Naive B cell (primary cell): ENCODE measurements at regions not wholly inside any gene's neighbourhood (a gene's known extent, or its start where the extent isn't known, plus 50 kb on each side); places are given as distances from the start of the nearest gene placed in this dataset.
A peak's percentile ranks its signal among the peaks of the same experiment; 100 is the strongest.
"Not testable (repeated sequence)": the region's sequence is repeated elsewhere in the genome, so short reads cannot be mapped to it uniquely, and the experiment has no call there.

Experiments
- ATAC-seq, 2 donors: fragments of 150-1000 bp; cut with Tn5 transposase; 2 replicates each; pipeline ENCODE4 v1.10.0; 2021; ENCODE audit warnings: low read depth in 2 of 2, mild to moderate bottlenecking in 2 of 2, moderate library complexity in 2 of 2
- DNase-seq: peaks from one replicate; pipeline ENCODE4 v3.0.0; 2022
- H3K27ac Mint-ChIP-seq, 6 donors: one replicate each; pipeline ENCODE4 v1.8.0; 2020 to 2022; ENCODE audit warnings: mild to moderate bottlenecking in 6 of 6, mixed read lengths in 6 of 6, moderate library complexity in 5 of 6, inconsistent platforms in 2 of 6
- H3K27me3 Mint-ChIP-seq, 3 donors: one replicate each; pipeline ENCODE4 v1.8.0; 2021 to 2022; ENCODE audit warnings: mixed read lengths in 3 of 3, mild to moderate bottlenecking in 1 of 3
- H3K36me3 Mint-ChIP-seq, 2 donors: one replicate each; pipeline ENCODE4 v1.8.0; 2020 to 2022; ENCODE audit warnings: mixed read lengths in 2 of 2, inconsistent platforms in 1 of 2, mild to moderate bottlenecking in 1 of 2
- H3K4me1 Mint-ChIP-seq, 3 donors: one replicate each; pipeline ENCODE4 v1.8.0; 2020 to 2022; ENCODE audit warnings: mixed read lengths in 3 of 3, inconsistent platforms in 1 of 3, mild to moderate bottlenecking in 1 of 3, moderate library complexity in 1 of 3
- H3K4me3 Mint-ChIP-seq, 8 donors: one replicate each; pipeline ENCODE4 v1.8.0; 2020 to 2022; ENCODE audit warnings: mild to moderate bottlenecking in 8 of 8, mixed read lengths in 8 of 8, moderate library complexity in 8 of 8, inconsistent platforms in 2 of 8
- H3K9me3 Mint-ChIP-seq, 7 donors: one replicate each; pipeline ENCODE4 v1.8.0; 2020 to 2022; ENCODE audit warnings: mixed read lengths in 7 of 7, mild to moderate bottlenecking in 5 of 7, inconsistent platforms in 2 of 7, moderate library complexity in 1 of 7

DNA sequence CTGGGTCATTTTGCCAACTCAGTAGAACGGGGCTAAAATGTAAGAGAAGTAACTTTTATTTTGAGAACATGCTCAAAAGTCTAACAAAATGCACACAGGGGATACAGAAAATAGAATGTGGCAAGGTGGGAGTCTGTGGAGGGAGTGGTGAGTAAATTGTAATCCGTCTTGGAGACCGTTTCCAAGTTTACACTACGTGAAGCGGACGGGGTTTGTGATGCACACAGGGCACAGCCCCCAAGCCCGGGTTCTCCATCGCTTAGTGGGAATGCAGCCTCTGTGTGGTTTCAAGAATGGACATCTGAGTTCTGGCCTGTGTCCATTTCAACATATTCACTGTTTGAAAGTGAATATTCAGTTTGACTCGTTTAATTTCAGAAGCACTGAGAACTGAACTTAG is 65.0 kb upstream of the TMEM18 start:
- ATAC-seq: no peak
- H3K4me1 Mint-ChIP-seq: peaks cover 6 to 16% (median 12%) of the 10 kb centered on the region in 3 donors
- peaks cover 0 to 8% of the 10 kb centered on the region in 2 donors for H3K36me3 Mint-ChIP-seq
- peak overlapping the region in 2 of 8 donors; percentile 46 to 48 for H3K4me3 Mint-ChIP-seq
- peaks cover 3 to 13% (median 6%) of the 10 kb centered on the region in 7 donors for H3K9me3 Mint-ChIP-seq
- DNase-seq: no peak
- no peak overlapping the region for H3K27ac Mint-ChIP-seq
- peaks cover 15 to 66% (median 50%) of the 10 kb centered on the region in 3 donors for H3K27me3 Mint-ChIP-seq

DNA sequence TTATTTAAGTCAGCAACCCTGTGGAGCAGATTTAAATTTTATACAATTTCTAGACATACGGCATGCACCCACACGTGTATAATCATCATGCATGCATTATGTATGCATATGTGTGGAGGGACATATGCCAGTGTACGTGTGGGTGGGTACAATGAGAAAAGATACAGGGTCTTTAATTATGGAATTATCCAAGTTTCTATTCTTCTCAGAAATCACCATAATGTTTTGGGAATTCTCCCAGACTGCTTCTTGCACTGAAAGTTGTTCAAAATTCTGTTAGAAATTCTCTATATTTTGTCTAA is 63.9 kb upstream of the TMEM18 start:
- peaks cover 3 to 13% (median 6%) of the 10 kb centered on the region in 7 donors for H3K9me3 Mint-ChIP-seq
- no peak for DNase-seq
- H3K36me3 Mint-ChIP-seq: peaks cover 0 to 8% of the 10 kb centered on the region in 2 donors
- peaks cover 6 to 16% (median 12%) of the 10 kb centered on the region in 3 donors for H3K4me1 Mint-ChIP-seq
- peak overlapping the region in 3 of 8 donors; percentile 76 to 82 (median 81) for H3K4me3 Mint-ChIP-seq
- no peak overlapping the region for H3K27ac Mint-ChIP-seq
- no peak for ATAC-seq
- H3K27me3 Mint-ChIP-seq: peaks cover 20 to 66% (median 42%) of the 10 kb centered on the region in 3 donors

DNA sequence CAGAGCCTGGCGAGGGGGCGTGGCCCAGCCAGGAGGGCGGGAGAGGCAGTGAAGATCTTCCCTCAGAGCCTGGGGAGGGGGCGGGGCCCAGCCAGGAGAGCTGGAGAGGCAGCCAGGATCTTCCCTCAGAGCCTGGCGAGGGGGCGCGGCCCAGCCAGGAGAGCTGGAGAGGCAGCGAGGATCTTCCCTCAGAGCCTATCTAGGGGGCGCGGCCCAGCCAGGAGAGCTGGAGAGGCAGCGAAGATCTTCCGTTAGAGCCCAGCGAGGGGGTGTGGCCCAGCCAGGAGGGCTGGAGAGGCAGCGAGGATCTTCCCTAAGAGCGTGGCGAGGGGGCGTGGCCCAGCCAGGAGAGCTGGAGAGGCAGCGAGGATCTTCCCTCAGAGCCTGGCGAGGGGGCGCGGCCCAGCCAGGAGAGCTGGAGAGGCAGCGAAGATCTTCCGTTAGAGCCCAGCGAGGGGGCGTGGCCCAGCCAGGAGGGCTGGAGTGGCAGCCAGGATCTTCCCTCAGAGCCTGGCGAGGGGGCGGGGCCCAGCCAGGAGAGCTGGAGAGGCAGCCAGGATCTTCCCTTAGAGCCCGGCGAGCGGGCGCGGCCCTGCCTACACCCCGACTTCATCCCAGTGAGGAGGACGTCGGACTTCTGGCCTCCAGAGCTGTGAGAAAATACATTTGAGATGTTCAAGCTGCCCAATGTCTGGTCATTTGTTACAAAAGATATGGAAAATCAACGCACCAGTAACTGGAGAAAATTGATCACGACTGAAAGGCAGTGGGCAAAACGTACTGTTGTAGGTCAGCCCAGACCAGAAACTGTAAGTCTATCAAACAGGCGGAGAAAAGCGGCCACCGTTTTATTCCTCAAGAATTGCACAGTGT is 63.4 kb upstream of the TMEM18 start:
- Mint-ChIP-seq H3K4me3 (peak overlapping the region; percentile 76 to 88 (median 82)), H3K27ac (peak overlapping the region in 2 of 6 donors; percentile 7 to 18), H3K27me3 (peaks cover 22 to 67% (median 45%) of the 10 kb centered on the region in 3 donors), H3K9me3 (peaks cover 2 to 10% (median 5%) of the 10 kb centered on the region in 7 donors), H3K4me1 (peaks cover 6 to 16% (median 12%) of the 10 kb centered on the region in 3 donors)
- not testable (repeated sequence) for ATAC-seq, H3K36me3 Mint-ChIP-seq, DNase-seq

DNA sequence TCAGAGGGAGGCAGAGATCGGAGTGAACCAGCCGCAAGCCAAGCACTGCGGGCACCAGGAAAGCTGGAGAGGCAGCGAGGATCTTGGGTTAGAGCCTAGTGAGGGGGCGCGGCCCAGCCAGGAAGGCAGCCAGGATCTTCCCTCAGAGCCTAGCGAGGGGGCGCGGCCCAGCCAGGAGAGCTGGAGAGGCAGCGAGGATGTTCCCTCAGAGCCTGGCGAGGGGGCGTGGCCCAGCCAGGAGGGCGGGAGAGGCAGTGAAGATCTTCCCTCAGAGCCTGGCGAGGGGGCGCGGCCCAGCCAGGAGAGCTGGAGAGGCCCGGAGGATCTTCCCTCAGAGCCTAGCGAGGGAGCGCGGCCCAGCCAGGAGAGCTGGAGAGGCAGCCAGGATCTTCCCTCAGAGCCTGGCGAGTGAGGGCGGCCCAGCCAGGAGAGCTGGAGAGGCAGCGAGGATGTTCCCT is 62.7 kb upstream of the TMEM18 start:
- Mint-ChIP-seq H3K27me3 (peaks cover 20 to 68% (median 47%) of the 10 kb centered on the region in 3 donors), H3K4me3 (peak overlapping the region; percentile 76 to 88 (median 82)), H3K27ac (peak overlapping the region in 1 of 6 donors; percentile 92), H3K4me1 (peaks cover 6 to 16% (median 12%) of the 10 kb centered on the region in 3 donors)
- H3K9me3 Mint-ChIP-seq, DNase-seq, H3K36me3 Mint-ChIP-seq, ATAC-seq: not testable (repeated sequence)

DNA sequence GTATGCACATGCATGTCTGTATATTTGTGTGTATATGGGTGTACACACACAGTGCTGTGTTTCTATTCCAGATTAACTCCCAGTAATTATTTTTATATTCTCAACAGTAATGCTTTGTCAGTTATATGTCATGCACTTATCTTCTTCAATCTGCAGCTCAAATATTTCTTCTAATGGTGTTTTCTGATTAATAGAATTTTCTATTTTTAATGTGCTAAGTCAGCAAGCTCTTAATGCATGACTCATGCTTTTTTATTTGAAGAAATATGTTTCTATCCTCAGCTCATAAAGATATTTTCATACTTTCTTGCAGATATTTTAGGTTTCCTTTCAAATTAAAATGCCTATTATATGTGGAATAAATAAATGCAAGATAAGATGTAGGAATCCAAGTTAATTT is 59.7 kb upstream of the TMEM18 start:
- Mint-ChIP-seq H3K27me3 (peaks cover 25 to 71% (median 41%) of the 10 kb centered on the region in 3 donors), H3K4me3 (no peak overlapping the region), H3K27ac (peak overlapping the region in 1 of 6 donors; percentile 51), H3K36me3 (no peaks in the 10 kb centered on the region), H3K4me1 (peaks cover 6 to 16% (median 12%) of the 10 kb centered on the region in 3 donors), H3K9me3 (no peaks in the 10 kb centered on the region)
- ATAC-seq (no peak), DNase-seq (no peak)

DNA sequence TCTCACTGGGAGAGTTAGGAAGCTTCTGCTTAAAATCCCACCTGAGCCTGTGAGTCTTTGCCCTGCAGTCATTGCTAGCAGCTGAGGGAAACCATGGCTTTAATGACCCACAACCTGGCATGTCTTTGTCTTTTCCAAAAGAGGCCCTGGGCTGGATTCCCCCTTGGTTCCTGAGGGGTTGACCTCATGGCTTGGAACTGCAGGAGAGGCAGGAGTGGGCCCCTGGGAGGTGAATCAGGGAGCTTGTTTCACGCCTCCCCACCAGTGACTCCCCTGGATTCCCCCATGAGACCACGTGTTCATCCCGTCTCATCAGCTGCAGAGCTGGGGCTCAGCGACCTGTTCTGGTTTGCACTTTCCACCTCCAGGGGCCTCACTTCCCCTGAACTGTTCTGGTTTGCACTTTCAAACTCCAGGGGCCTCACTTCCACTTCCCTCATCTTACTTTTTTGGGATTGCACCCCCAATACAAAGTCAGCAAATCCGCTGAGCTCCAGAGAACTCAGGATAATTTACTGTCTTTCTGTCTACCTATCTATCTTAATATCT is 58.5 kb upstream of the TMEM18 start:
- H3K4me3 Mint-ChIP-seq: no peak overlapping the region
- no peak for DNase-seq
- H3K36me3 Mint-ChIP-seq: no peaks in the 10 kb centered on the region
- H3K4me1 Mint-ChIP-seq: peaks cover 10 to 16% (median 13%) of the 10 kb centered on the region in 3 donors
- no peaks in the 10 kb centered on the region for H3K9me3 Mint-ChIP-seq
- peak overlapping the region in 1 of 6 donors; percentile 85 for H3K27ac Mint-ChIP-seq
- no peak for ATAC-seq
- peaks cover 20 to 76% (median 44%) of the 10 kb centered on the region in 3 donors for H3K27me3 Mint-ChIP-seq

DNA sequence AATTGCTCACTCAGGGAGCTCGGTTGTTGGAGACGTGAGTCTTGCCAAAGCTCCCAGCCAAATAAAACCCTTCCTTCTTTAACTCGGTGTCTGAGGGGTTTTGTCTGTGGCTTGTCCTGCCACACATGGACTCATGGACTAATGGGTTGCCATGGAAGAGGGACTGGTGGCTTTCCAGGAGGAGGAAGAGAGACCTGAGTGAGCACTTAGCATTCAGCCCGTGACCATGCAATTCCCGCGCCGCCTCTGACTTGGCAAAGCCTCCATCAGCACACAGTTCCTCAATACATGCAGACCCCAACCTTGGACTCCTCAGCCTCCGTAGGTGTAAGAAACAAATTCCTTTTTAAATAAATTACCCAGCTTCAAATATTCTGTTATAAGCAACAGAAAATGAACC is 57.3 kb upstream of the TMEM18 start:
- ATAC-seq (no peak), DNase-seq (no peak)
- peaks cover 3 to 10% (median 4%) of the 10 kb centered on the region in 3 donors for H3K4me1 Mint-ChIP-seq
- H3K9me3 Mint-ChIP-seq: no peaks in the 10 kb centered on the region
- no peaks in the 10 kb centered on the region for H3K36me3 Mint-ChIP-seq
- peaks cover 19 to 67% (median 36%) of the 10 kb centered on the region in 3 donors for H3K27me3 Mint-ChIP-seq
- H3K27ac Mint-ChIP-seq: no peak overlapping the region
- H3K4me3 Mint-ChIP-seq: no peak overlapping the region

DNA sequence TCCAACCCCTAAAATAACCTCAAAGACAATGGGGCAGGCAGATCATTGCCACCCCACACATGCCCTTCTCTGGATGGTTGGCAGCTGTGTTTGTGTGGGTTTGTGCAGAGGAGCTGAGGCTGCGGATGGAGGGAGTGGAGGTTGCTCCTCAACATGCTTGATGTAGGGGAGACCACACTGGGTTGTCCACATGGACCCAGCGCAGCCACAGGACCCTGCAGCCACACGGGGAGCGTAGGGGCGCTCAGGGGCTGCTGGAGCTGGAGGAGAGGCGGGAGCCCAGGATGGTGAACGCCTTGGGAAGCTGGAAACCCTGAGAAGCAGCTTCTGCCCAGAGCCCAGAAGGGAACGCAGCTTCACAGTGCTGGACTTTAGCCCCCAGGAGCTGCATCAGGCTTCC is 56.3 kb upstream of the TMEM18 start:
- no peak for DNase-seq
- Mint-ChIP-seq H3K4me3 (peak overlapping the region in 1 of 8 donors; percentile 20), H3K36me3 (no peaks in the 10 kb centered on the region), H3K27me3 (peaks cover 24 to 68% (median 37%) of the 10 kb centered on the region in 3 donors), H3K9me3 (no peaks in the 10 kb centered on the region), H3K4me1 (peaks cover 0 to 7% (median 0%) of the 10 kb centered on the region in 3 donors), H3K27ac (peak overlapping the region in 1 of 6 donors; percentile 63)
- no peak for ATAC-seq

DNA sequence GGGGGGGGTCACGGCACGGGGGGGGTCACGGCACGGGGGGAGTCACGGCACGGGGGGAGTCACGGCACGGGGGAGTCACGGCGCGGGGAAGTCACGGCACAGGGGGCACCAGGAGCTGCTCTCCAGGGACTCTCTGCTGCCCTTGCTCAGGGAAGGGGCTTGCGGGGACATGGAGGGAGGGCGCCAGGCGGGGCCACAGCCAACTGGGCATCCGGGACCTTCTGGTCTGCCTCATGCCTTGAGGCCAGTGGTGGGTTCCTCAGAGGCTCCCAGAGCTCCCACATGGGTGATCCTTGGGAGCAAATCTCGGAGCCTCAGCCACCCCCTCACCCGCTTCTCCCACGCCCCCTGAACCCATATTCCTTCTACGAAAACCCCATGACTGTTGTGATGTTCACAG is 55.8 kb upstream of the TMEM18 start:
- H3K4me1 Mint-ChIP-seq: peaks cover 0 to 7% (median 0%) of the 10 kb centered on the region in 3 donors

DNA sequence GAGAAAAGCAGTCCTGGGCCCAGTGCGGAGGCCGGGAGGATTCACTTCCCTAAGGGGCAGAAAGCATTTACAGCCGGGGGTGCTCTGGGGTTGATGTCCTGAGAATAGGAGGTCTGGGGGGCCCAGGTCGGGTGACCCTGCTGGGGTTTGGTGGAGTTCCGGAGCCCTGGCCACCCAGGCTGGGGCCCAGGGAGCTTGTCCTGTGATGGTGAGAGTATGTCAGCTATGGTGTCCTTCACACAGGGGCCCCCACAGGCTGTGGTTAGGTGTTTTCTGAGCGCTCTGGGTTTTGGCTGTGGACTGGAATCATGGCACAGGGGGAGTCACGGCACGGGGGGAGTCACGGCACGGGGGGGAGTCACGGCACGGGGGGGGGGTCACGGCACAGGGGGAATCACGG is 54.5 kb upstream of the TMEM18 start:
- peaks cover 28 to 68% (median 47%) of the 10 kb centered on the region in 3 donors for H3K27me3 Mint-ChIP-seq
- H3K36me3 Mint-ChIP-seq: no peaks in the 10 kb centered on the region
- H3K4me1 Mint-ChIP-seq: peaks cover 0 to 7% (median 0%) of the 10 kb centered on the region in 3 donors
- no peak for DNase-seq
- H3K4me3 Mint-ChIP-seq: peak overlapping the region in 1 of 8 donors; percentile 67
- ATAC-seq: peak in 1 of 2 donors; percentile 40
- peaks cover 0 to 2% (median 0%) of the 10 kb centered on the region in 7 donors for H3K9me3 Mint-ChIP-seq
- peak overlapping the region in 1 of 6 donors; percentile 57 for H3K27ac Mint-ChIP-seq

More for the DNA sequence above, 55.8 kb upstream of the TMEM18 start:
- Mint-ChIP-seq H3K4me3 (peak overlapping the region in 1 of 8 donors; percentile 20), H3K27ac (no peak overlapping the region), H3K27me3 (peaks cover 29 to 68% (median 39%) of the 10 kb centered on the region in 3 donors), H3K9me3 (peaks cover 0 to 2% (median 0%) of the 10 kb centered on the region in 7 donors), H3K36me3 (no peaks in the 10 kb centered on the region)
- ATAC-seq: no peak
- DNase-seq: no peak

DNA sequence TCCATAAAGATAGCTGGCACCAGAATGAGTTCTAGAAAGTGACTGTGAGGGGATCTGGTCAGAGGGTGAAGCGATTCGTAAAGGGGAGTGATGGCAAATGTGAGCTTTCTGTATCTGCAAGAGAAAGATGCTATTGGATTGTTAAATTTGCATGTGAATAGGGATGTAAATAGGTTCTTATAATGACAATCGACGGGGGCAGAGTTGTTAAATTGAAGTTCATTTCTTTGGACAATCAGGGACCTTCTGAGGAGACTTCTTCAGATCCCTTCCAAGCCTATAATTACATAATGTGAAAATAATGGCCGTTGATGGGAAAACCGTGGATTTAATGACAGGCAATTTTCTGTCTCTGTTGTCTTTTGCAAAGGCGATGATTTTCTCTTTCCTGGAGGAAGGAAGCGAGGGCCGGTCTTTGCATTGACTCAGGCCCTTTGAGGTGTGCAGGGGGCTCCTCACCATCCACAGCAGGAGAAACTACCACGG is 52.2 kb upstream of the TMEM18 start:
- H3K27ac Mint-ChIP-seq: peak overlapping the region in 1 of 6 donors; percentile 16
- ATAC-seq (no peak), DNase-seq (no peak)
- H3K27me3 Mint-ChIP-seq: peaks cover 33 to 70% (median 51%) of the 10 kb centered on the region in 3 donors
- H3K36me3 Mint-ChIP-seq: no peaks in the 10 kb centered on the region
- H3K9me3 Mint-ChIP-seq: peaks cover 0 to 2% (median 0%) of the 10 kb centered on the region in 7 donors
- H3K4me1 Mint-ChIP-seq: peaks cover 0 to 7% (median 0%) of the 10 kb centered on the region in 3 donors
- H3K4me3 Mint-ChIP-seq: no peak overlapping the region

DNA sequence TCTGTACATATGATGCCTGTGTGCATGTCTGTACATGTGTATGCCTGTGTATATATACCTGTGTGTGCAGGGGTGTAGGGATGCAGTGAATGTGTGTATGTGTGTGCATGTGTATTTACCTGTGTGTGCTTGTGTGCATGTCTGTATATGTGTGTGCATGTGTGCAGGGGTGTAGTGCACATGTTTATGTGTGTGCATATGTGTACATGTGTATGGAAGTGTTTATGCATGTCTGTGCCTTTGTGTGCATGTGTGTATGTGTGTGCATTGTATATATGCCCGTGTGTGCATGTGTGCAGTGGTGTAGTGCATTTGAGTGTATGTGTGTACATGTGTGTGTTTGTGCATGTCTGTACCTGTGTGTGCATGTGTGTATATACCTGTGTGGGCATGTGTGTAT is 51.0 kb upstream of the TMEM18 start:
- no peaks in the 10 kb centered on the region for H3K36me3 Mint-ChIP-seq
- H3K27me3 Mint-ChIP-seq: peaks cover 39 to 70% (median 58%) of the 10 kb centered on the region in 3 donors
- DNase-seq: no peak
- no peak for ATAC-seq
- peaks cover 0 to 2% (median 0%) of the 10 kb centered on the region in 7 donors for H3K9me3 Mint-ChIP-seq
- no peak overlapping the region for H3K4me3 Mint-ChIP-seq
- H3K27ac Mint-ChIP-seq: no peak overlapping the region
- peaks cover 0 to 7% (median 0%) of the 10 kb centered on the region in 3 donors for H3K4me1 Mint-ChIP-seq

DNA sequence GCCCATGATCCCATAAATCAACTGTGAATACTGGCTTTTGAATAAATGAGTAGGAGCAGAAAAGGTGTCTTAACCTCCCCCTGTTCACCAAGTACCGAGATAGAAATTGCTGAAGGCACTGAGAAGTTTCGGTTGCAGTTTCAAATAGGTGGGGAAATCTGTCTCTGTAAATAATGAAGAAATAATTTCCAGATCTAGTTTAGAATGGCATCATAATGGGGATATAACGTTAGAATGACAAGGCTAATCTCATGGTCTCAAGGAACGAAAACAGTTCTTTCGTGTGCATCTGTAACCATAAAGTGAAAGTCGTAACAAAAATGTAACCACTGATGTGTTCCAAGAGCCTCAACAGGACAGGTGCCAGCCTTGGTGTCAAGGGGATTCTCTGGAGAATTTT is 49.9 kb upstream of the TMEM18 start:
- H3K4me3 Mint-ChIP-seq: no peak overlapping the region
- ATAC-seq (no peak), DNase-seq (no peak)
- H3K27ac Mint-ChIP-seq: no peak overlapping the region
- H3K27me3 Mint-ChIP-seq: peaks cover 39 to 73% (median 64%) of the 10 kb centered on the region in 3 donors
- peaks cover 0 to 7% (median 0%) of the 10 kb centered on the region in 3 donors for H3K4me1 Mint-ChIP-seq
- peaks cover 0 to 2% (median 0%) of the 10 kb centered on the region in 7 donors for H3K9me3 Mint-ChIP-seq
- H3K36me3 Mint-ChIP-seq: no peaks in the 10 kb centered on the region
